ENCODE measurements at regions not wholly inside any gene's neighbourhood (a gene's known extent, or its start where the extent isn't known, plus 50 kb on each side); places are given as distances from the start of the nearest gene placed in this dataset.
"Not testable (repeated sequence)": the region's sequence is repeated elsewhere in the genome, so short reads cannot be mapped to it uniquely, and the experiment has no call there.

- H3K4me3 ChIP-seq; H3K36me3 ChIP-seq; H3K4me1 ChIP-seq; H3K27me3 ChIP-seq (replicated peaks in 1 of 7); H3K27ac ChIP-seq; intact Hi-C loops (cut with DNase I; ENCODE audit: low total_unique reads); DNase-seq; H3K9me3 ChIP-seq: not testable (repeated sequence)
- no CpG with 5 or more reads among the region's 13 CpGs for WGBS, 5 donors
These were observed 150.5 kb downstream of the CDY2B start for GRCh38 chrY:17729474-17729873.

DNA sequence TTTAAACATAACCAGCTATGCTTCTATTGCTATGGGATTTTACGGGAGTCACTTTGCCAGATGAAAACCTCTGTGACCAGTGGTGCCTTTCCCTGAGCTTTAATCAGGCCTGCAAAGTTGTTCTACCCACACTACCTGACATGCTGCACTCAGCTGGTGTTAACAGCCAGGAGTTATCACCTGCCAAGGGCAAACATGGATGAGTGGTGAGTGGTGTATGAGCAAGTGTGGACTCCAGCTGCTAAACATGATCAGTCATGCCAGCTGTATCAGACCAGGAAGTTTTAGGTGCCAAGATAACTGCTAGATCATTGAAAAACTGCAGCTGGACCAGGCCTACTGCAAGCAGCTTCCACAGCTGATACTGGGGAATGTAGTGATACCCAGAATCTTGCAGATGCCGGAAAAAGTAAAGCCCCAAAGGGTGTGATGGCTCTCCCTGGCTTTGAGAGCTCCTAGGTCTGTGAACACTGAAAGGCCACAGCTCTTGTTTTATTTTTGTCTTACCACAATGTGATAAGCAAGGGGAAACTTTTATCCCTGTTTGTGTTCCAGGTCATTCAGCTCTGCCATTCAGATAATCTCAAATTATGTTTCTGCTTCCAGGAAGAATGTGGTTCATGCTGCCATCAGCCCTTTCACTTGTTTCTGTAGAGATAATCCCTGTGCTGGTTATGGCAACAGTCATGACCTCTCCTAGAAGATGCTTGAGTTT, 163.5 kb downstream of the CDY2B start:
- H3K4me3 ChIP-seq; H3K4me1 ChIP-seq; H3K36me3 ChIP-seq; DNase-seq; H3K9me3 ChIP-seq; H3K27me3 ChIP-seq (replicated peaks in 1 of 7); H3K27ac ChIP-seq; intact Hi-C loops (cut with DNase I; ENCODE audit: low total_unique reads): not testable (repeated sequence)
- WGBS, 5 donors: no CpG with 5 or more reads among the region's 2 CpGs

- H3K9me3 ChIP-seq; H3K4me1 ChIP-seq; H3K36me3 ChIP-seq; DNase-seq; H3K27me3 ChIP-seq (replicated peaks in 1 of 7); intact Hi-C loops (cut with DNase I; ENCODE audit: low total_unique reads); H3K27ac ChIP-seq; H3K4me3 ChIP-seq: not testable (repeated sequence)
These were observed 212.0 kb downstream of the CDY2B start for GRCh38 chrY:17668037-17668436.

DNA sequence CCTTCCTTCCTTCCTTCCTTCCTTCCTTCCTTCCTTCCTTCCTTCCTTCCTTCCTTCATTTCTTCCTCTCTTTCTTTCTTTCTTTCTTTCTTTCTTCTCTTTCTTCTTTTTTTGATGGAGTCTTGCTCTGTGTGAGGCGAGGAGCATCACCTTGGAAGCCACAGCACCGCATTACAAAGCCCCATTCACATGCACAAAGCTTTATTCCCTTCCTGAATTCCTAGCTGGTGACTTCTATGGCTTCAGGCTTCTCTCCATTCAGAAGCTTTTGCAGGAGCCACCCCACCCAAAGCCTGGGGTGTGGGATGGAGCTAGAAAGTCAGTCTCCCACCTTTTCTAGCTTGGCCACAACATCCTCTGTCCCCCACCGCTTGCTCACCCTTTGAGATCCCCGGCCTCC, 237.0 kb downstream of the CDY2B start:
- H3K4me1 ChIP-seq; DNase-seq; H3K27me3 ChIP-seq (replicated peaks in 1 of 7); H3K9me3 ChIP-seq; intact Hi-C loops (cut with DNase I; ENCODE audit: low total_unique reads); H3K36me3 ChIP-seq; H3K4me3 ChIP-seq; H3K27ac ChIP-seq: not testable (repeated sequence)
- WGBS, 5 donors: no CpG with 5 or more reads among the region's 4 CpGs

- WGBS, 5 donors: no CpG with 5 or more reads among the region's 3 CpGs
- H3K9me3 ChIP-seq; H3K27me3 ChIP-seq (replicated peaks in 1 of 7); intact Hi-C loops (cut with DNase I; ENCODE audit: low total_unique reads); H3K4me3 ChIP-seq; H3K4me1 ChIP-seq; H3K27ac ChIP-seq; H3K36me3 ChIP-seq; DNase-seq: not testable (repeated sequence)
These were observed 245.5 kb downstream of the CDY2B start for GRCh38 chrY:17634484-17634883.

DNA sequence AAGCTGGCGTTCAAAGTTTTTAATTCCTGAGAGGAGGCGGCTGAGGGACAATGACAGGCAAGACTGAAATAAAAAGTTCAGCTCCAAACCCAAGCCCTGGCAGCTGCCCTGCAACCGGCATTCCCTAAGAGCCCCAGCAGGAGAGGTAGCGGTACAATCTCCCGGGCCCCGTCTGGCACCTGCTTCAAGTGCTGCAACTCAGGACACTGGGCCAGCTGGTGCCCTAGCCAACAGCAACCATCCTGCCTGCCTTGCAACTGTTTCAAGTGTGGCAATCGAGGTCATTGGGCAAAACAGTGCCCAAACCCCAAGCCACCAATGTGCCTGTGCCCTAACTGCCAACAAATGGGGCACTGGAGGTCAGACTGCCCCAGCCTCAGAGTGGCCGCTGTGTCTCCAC, 268.8 kb downstream of the CDY2B start:
- H3K4me3 ChIP-seq; H3K27ac ChIP-seq; H3K4me1 ChIP-seq; H3K36me3 ChIP-seq; intact Hi-C loops (cut with DNase I; ENCODE audit: low total_unique reads); DNase-seq; H3K9me3 ChIP-seq; H3K27me3 ChIP-seq (replicated peaks in 1 of 7): not testable (repeated sequence)
- no CpG with 5 or more reads among the region's 8 CpGs for WGBS, 5 donors

- H3K27ac ChIP-seq; H3K4me3 ChIP-seq; intact Hi-C loops (cut with DNase I; ENCODE audit: low total_unique reads); H3K27me3 ChIP-seq (replicated peaks in 1 of 7); H3K36me3 ChIP-seq; H3K4me1 ChIP-seq; DNase-seq; H3K9me3 ChIP-seq: not testable (repeated sequence)
- WGBS, 5 donors: no CpG with 5 or more reads among the region's 10 CpGs
These were observed 269.4 kb downstream of the CDY2B start for GRCh38 chrY:17610649-17611048.

DNA sequence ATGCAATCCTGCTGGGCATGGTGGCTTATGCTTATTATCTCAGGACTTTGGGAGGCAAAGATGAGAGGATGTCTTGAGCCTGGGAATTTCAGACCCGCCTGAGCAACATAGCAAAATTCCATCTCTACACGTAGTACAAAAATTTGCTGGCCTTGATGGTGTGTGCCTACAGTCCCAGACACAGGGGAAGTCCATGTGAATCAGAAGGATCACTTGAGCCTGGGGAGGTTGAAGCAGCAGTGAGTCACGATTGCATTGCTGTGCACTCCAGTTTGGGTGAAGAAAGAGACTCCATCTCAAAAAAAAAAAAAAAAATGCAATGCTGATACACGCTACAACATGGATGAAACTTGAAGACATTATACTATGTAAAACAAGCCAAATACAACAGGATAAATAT, 272.9 kb downstream of the CDY2B start:
- H3K27ac ChIP-seq; DNase-seq; intact Hi-C loops (cut with DNase I; ENCODE audit: low total_unique reads); H3K9me3 ChIP-seq; H3K27me3 ChIP-seq (replicated peaks in 1 of 7); H3K36me3 ChIP-seq; H3K4me3 ChIP-seq; H3K4me1 ChIP-seq: not testable (repeated sequence)
- WGBS, 5 donors: no CpG with 5 or more reads among the region's 4 CpGs

DNA sequence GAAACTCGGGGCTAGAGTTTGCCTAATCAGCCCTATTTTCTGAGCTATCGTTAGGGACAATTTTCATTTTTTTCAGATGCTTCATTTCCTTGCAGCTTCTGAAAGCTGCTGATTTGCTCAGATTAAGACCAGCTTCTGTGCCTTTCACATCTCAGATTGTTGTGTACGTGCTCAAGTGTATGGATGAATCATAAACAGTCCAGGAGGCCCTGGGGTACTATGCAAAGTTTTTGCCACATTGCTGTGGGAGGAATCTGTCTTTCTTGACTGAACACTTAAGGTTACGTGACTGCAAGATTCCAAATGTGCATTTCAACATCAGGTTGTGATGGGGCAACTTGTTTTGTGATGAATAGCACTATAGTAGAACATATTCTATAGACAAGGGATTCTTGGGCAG, 280.8 kb downstream of the CDY2B start:
- H3K27me3 ChIP-seq (replicated peaks in 1 of 7); H3K9me3 ChIP-seq; H3K36me3 ChIP-seq; H3K27ac ChIP-seq; DNase-seq; intact Hi-C loops (cut with DNase I; ENCODE audit: low total_unique reads); H3K4me1 ChIP-seq; H3K4me3 ChIP-seq: not testable (repeated sequence)
- WGBS, 5 donors: no CpG with 5 or more reads among the region's 4 CpGs

GRCh38 chrY:17593748-17594147, 286.3 kb downstream of the CDY2B start:
- H3K4me3 ChIP-seq; H3K4me1 ChIP-seq; H3K9me3 ChIP-seq; DNase-seq; intact Hi-C loops (cut with DNase I; ENCODE audit: low total_unique reads); H3K27me3 ChIP-seq (replicated peaks in 1 of 7); H3K36me3 ChIP-seq; H3K27ac ChIP-seq: not testable (repeated sequence)
- no CpG with 5 or more reads among the region's 5 CpGs for WGBS, 5 donors

- no CpG with 5 or more reads among the region's 23 CpGs for WGBS, 5 donors
- H3K9me3 ChIP-seq; H3K27me3 ChIP-seq (replicated peaks in 1 of 7); DNase-seq; H3K4me3 ChIP-seq; intact Hi-C loops (cut with DNase I; ENCODE audit: low total_unique reads); H3K36me3 ChIP-seq; H3K27ac ChIP-seq; H3K4me1 ChIP-seq: not testable (repeated sequence)
These were observed 300.0 kb downstream of the CDY2B start for GRCh38 chrY:17579956-17580519.
